HL-60 (cell line): ENCODE measurements at regions not wholly inside any gene's neighbourhood (a gene's known extent, or its start where the extent isn't known, plus 50 kb on each side); places are given as distances from the start of the nearest gene placed in this dataset.

Experiments
- DNase-seq, 2 experiments: peaks; one replicate each; pipeline ENCODE4 v3.0.0-alpha.2; 2010 to 2020; ENCODE audit warnings: low read depth in 1 of 2, low spot score in 1 of 2
- H3K27ac ChIP-seq: fragments of 250-450 bp; sonication (Bioruptor Pico); replicated peaks from 2 replicates; pipeline ENCODE4 v1.5.1; 2020; ENCODE audit warnings: mild to moderate bottlenecking, moderate library complexity
- H3K27me3 ChIP-seq: fragments of 250-450 bp; sonication (Bioruptor Pico); 2 replicates; pipeline ENCODE4 v1.5.1; 2021; ENCODE audit warnings: mild to moderate bottlenecking, moderate library complexity; ENCODE audit not compliant: insufficient read depth, poor library complexity, severe bottlenecking
- H3K4me3 ChIP-seq: replicated peaks from 2 replicates; pipeline ENCODE4 v1.5.1; 2011; ENCODE audit warnings: mild to moderate bottlenecking, control low read depth, low read length; ENCODE audit not compliant: insufficient read depth
- GABPA ChIP-seq: IDR thresholded peaks from 2 replicates; pipeline ENCODE4 v1.6.1; 2012; ENCODE audit warnings: low read depth
- POLR2AphosphoS5 ChIP-seq: IDR thresholded peaks from 2 replicates; pipeline ENCODE4 v1.6.1; 2012; ENCODE audit warnings: low read depth
- SPI1 ChIP-seq: IDR thresholded peaks from 2 replicates; pipeline ENCODE4 v1.6.1; 2012; ENCODE audit warnings: low read depth, mild to moderate bottlenecking, borderline replicate concordance
- TF ChIP-seq, protein P1 (sequence below): IDR thresholded peaks from 2 replicates; pipeline ENCODE4 v1.6.1; 2012; ENCODE audit warnings: low read depth; ENCODE audit not compliant: insufficient replicate concordance
- TF ChIP-seq, protein P2 (sequence below): IDR thresholded peaks from one replicate; pipeline ENCODE4 v1.5.1; 2011; ENCODE audit warnings: low read length, control low read depth, inconsistent platforms; ENCODE audit not compliant: insufficient read depth

DNA sequence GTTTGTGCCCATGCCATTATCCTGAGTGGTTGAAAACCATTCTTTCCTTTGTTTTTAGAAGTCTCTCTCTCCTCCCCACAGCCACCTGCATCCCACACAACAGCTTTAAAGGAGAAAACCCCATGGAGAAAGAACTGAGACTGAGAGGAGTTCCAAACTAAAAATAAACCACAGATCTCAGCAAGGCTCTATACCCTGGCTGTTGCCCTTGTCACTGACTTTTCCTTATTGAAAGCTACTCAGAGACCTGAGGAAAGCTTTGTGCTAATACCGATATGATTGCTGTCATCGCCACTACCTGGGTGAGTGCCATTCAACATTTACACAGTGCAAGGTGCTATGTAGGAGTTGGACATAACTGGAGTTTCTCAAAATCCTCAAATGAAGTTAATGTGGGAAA lies 55.5 kb upstream of the RASGRP1 start:
- TF ChIP-seq, protein P1, sequence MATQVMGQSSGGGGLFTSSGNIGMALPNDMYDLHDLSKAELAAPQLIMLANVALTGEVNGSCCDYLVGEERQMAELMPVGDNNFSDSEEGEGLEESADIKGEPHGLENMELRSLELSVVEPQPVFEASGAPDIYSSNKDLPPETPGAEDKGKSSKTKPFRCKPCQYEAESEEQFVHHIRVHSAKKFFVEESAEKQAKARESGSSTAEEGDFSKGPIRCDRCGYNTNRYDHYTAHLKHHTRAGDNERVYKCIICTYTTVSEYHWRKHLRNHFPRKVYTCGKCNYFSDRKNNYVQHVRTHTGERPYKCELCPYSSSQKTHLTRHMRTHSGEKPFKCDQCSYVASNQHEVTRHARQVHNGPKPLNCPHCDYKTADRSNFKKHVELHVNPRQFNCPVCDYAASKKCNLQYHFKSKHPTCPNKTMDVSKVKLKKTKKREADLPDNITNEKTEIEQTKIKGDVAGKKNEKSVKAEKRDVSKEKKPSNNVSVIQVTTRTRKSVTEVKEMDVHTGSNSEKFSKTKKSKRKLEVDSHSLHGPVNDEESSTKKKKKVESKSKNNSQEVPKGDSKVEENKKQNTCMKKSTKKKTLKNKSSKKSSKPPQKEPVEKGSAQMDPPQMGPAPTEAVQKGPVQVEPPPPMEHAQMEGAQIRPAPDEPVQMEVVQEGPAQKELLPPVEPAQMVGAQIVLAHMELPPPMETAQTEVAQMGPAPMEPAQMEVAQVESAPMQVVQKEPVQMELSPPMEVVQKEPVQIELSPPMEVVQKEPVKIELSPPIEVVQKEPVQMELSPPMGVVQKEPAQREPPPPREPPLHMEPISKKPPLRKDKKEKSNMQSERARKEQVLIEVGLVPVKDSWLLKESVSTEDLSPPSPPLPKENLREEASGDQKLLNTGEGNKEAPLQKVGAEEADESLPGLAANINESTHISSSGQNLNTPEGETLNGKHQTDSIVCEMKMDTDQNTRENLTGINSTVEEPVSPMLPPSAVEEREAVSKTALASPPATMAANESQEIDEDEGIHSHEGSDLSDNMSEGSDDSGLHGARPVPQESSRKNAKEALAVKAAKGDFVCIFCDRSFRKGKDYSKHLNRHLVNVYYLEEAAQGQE, result no peak
- TF ChIP-seq GABPA (no peak), POLR2AphosphoS5 (no peak), SPI1 (no peak)
- TF ChIP-seq, protein P2, sequence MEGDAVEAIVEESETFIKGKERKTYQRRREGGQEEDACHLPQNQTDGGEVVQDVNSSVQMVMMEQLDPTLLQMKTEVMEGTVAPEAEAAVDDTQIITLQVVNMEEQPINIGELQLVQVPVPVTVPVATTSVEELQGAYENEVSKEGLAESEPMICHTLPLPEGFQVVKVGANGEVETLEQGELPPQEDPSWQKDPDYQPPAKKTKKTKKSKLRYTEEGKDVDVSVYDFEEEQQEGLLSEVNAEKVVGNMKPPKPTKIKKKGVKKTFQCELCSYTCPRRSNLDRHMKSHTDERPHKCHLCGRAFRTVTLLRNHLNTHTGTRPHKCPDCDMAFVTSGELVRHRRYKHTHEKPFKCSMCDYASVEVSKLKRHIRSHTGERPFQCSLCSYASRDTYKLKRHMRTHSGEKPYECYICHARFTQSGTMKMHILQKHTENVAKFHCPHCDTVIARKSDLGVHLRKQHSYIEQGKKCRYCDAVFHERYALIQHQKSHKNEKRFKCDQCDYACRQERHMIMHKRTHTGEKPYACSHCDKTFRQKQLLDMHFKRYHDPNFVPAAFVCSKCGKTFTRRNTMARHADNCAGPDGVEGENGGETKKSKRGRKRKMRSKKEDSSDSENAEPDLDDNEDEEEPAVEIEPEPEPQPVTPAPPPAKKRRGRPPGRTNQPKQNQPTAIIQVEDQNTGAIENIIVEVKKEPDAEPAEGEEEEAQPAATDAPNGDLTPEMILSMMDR, result no peak
- H3K27ac ChIP-seq, result no peak overlapping the region
- H3K4me3 ChIP-seq, result no peak overlapping the region
- DNase-seq, result no peak
- H3K27me3 ChIP-seq, result no peaks in the 10 kb centered on the region

DNA sequence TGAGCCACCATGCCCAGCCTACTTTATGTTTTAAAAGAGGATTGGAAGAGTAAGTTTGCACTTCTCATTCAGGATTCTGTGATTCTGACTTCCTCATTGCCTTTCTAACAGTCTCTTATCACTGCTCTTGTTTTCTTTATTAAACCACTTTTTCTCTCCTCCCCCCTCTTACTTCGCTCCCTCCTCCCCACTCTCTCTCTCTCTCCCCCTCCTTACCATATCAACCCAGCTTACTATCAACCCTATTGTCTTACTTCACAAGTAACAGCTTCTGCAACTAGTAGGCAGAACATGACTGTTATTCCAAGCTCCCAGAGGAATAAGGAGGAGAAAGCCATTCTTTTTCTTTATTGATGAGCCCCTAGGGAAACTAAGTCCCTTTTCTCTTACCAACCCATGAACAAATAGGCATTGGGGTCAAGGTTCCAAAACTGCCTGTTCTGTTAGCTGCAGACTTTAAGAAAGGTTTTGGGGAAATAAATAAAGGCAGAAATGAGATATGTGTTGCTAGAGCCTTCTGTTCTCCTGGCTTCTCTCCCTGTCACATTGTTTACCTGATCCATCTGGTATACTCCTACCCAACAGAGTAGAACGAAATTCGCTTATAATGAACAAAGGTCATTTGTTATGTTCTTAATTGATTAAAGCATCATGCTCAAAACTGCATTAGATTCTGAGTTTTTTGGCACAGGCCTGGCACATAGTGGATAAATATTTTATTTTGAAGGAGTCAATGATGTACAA lies 56.4 kb upstream of the RASGRP1 start:
- DNase-seq, result no peak
- Histone ChIP-seq H3K27me3 (no peaks in the 10 kb centered on the region), H3K27ac (no peak overlapping the region), H3K4me3 (no peak overlapping the region)
- no peak for TF ChIP-seq GABPA
- TF ChIP-seq POLR2AphosphoS5, result no peak
- TF ChIP-seq SPI1, result no peak
- TF ChIP-seq, protein P2, result no peak
- TF ChIP-seq, protein P1, result no peak

DNA sequence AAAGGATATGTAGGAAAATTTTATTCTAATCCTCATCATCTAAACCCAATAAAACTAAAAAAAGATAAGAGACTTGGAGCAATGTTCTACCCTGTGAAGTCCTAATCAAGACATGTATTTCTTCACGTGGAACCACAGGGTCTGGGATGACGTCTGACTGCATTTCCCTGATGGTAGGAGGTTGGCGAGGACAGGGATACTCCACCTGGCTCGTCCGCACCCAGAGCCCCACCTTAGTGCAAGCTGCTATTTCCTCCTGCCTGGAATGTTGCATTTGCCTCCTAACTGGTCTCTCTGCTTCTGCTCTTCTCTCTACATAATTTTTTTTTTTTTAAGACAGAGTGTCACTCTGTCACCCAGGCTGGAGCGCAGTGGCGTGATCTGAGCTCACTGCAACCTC lies 57.7 kb upstream of the RASGRP1 start:
- DNase-seq, result no peak
- TF ChIP-seq GABPA (no peak), SPI1 (no peak), POLR2AphosphoS5 (no peak)
- TF ChIP-seq, protein P2, result no peak
- TF ChIP-seq, protein P1, result no peak
- Histone ChIP-seq H3K4me3 (no peak overlapping the region), H3K27me3 (no peaks in the 10 kb centered on the region), H3K27ac (no peak overlapping the region)
